Fibroblast of pulmonary artery (primary cell): ENCODE measurements at regions not wholly inside any gene's neighbourhood (a gene's known extent, or its start where the extent isn't known, plus 50 kb on each side); places are given as distances from the start of the nearest gene placed in this dataset.

ENCODE experiments used
- DNase-seq: peaks from one replicate; pipeline ENCODE4 v3.0.0-alpha.2; 2010; ENCODE audit warnings: low read depth
- H3K4me3 ChIP-seq: replicated peaks from 2 replicates; pipeline ENCODE4 v1.5.1; 2011; ENCODE audit warnings: low read depth, mild to moderate bottlenecking, control low read depth, low read length, moderate library complexity
- CTCF ChIP-seq: IDR thresholded peaks from 2 replicates; pipeline ENCODE4 v1.5.1; 2011; ENCODE audit warnings: mild to moderate bottlenecking, control low read depth, low read length, inconsistent platforms; ENCODE audit errors: missing control alignments

GRCh38 chr5:121744577-121744976 lies 107.1 kb upstream of the FTMT start:
- TF ChIP-seq CTCF = no peak
- no peak for DNase-seq
- no peak overlapping the region for H3K4me3 ChIP-seq

- no peak overlapping the region for H3K4me3 ChIP-seq
- DNase-seq = no peak
- no peak for TF ChIP-seq CTCF
Observed at GRCh38 chr5:121745407-121745806, 106.3 kb upstream of the FTMT start.

GRCh38 chr5:121746763-121747162 lies 104.9 kb upstream of the FTMT start:
- H3K4me3 ChIP-seq = no peak overlapping the region
- DNase-seq = no peak
- TF ChIP-seq CTCF = no peak

- TF ChIP-seq CTCF = no peak
- DNase-seq = no peak
- H3K4me3 ChIP-seq = no peak overlapping the region
Observed at GRCh38 chr5:121748686-121749085, 103.0 kb upstream of the FTMT start.

GRCh38 chr5:121752149-121752548 lies 99.5 kb upstream of the FTMT start:
- no peak for DNase-seq
- no peak for TF ChIP-seq CTCF
- no peak overlapping the region for H3K4me3 ChIP-seq

- TF ChIP-seq CTCF = no peak
- H3K4me3 ChIP-seq = no peak overlapping the region
- DNase-seq = no peak
Observed at GRCh38 chr5:121755266-121755665, 96.4 kb upstream of the FTMT start.

GRCh38 chr5:121757753-121758152 lies 93.9 kb upstream of the FTMT start:
- no peak for TF ChIP-seq CTCF

More at GRCh38 chr5:121757753-121758152, 93.9 kb upstream of the FTMT start:
- no peak overlapping the region for H3K4me3 ChIP-seq
- DNase-seq = no peak
